ENCODE measurements at regions not wholly inside any gene's neighbourhood (a gene's known extent, or its start where the extent isn't known, plus 50 kb on each side); places are given as distances from the start of the nearest gene placed in this dataset.
"Not testable (repeated sequence)": the region's sequence is repeated elsewhere in the genome, so short reads cannot be mapped to it uniquely, and the experiment has no call there.

GRCh38 chr14:101080922-101081593 is 177.5 kb upstream of the RTL1 start:
- no peak for DNase-seq (ENCODE audit: low spot score)

GRCh38 chr14:101082036-101082435 is 178.5 kb upstream of the RTL1 start:
- DNase-seq (ENCODE audit: low spot score), result no peak

GRCh38 chr14:101082436-101083384 is 179.2 kb upstream of the RTL1 start:
- DNase-seq (ENCODE audit: low spot score), result no peak

- peak; percentile 66 for DNase-seq (ENCODE audit: low spot score)
Measured at GRCh38 chr14:101083564-101084435, 180.3 kb upstream of the RTL1 start.

- no peak for DNase-seq (ENCODE audit: low spot score)
Measured at GRCh38 chr14:101084436-101084826, 180.9 kb upstream of the RTL1 start.

- DNase-seq (ENCODE audit: low spot score), result no peak
Measured at GRCh38 chr14:101086926-101087325, 183.4 kb upstream of the RTL1 start.

- peak; percentile 17 for DNase-seq (ENCODE audit: low spot score)
Measured at GRCh38 chr14:101087614-101088394, 184.3 kb upstream of the RTL1 start.

- no peak for DNase-seq (ENCODE audit: low spot score)
Measured at GRCh38 chr14:101088395-101088667, 184.8 kb upstream of the RTL1 start.

GRCh38 chr14:101088714-101089113 is 185.2 kb upstream of the RTL1 start:
- DNase-seq (ENCODE audit: low spot score), result no peak

- not testable (repeated sequence) for DNase-seq (ENCODE audit: low spot score)
Measured at GRCh38 chr14:101090478-101090877, 187.0 kb upstream of the RTL1 start.

- DNase-seq (ENCODE audit: low spot score), result no peak
Measured at GRCh38 chr14:101090976-101091375, 187.5 kb upstream of the RTL1 start.

GRCh38 chr14:101094916-101095315 is 191.4 kb upstream of the RTL1 start:
- not testable (repeated sequence) for DNase-seq (ENCODE audit: low spot score)

GRCh38 chr14:101096551-101096950 is 193.0 kb upstream of the RTL1 start:
- no peak for DNase-seq (ENCODE audit: low spot score)

- DNase-seq (ENCODE audit: low spot score), result no peak
Measured at GRCh38 chr14:101097109-101097793, 193.7 kb upstream of the RTL1 start.

GRCh38 chr14:101098177-101098576 is 194.7 kb upstream of the RTL1 start:
- DNase-seq (ENCODE audit: low spot score), result no peak

- no peak for DNase-seq (ENCODE audit: low spot score)
Measured at GRCh38 chr14:101098641-101099040, 195.1 kb upstream of the RTL1 start.

- DNase-seq (ENCODE audit: low spot score), result no peak
Measured at GRCh38 chr14:101101456-101102056, 198.0 kb upstream of the RTL1 start.

GRCh38 chr14:101102875-101103274 is 199.4 kb upstream of the RTL1 start:
- no peak for DNase-seq (ENCODE audit: low spot score)

GRCh38 chr14:101103321-101103901 is 199.9 kb upstream of the RTL1 start:
- DNase-seq (ENCODE audit: low spot score), result peak; percentile 45

GRCh38 chr14:101104485-101104884 is 201.0 kb upstream of the RTL1 start:
- DNase-seq (ENCODE audit: low spot score), result no peak

Data from iPS-NIHi11 (cell line).